GM23248 (cell line): ENCODE measurements at regions not wholly inside any gene's neighbourhood (a gene's known extent, or its start where the extent isn't known, plus 50 kb on each side); places are given as distances from the start of the nearest gene placed in this dataset.
A peak's percentile ranks its signal among the peaks of the same experiment; 100 is the strongest.

Experiments
- DNase-seq: peaks from one replicate; pipeline ENCODE4 v3.0.0-alpha.2; 2015
- H2AFZ ChIP-seq: fragments of 200-600 bp; sonication (generic); 2 replicates; pipeline ENCODE4 v1.6.1; 2016; ENCODE audit warnings: antibody characterized with exemption
- H3F3A ChIP-seq: fragments of 200-600 bp; sonication (generic); 2 replicates; pipeline ENCODE4 v1.6.1; 2016; ENCODE audit warnings: mild to moderate bottlenecking, antibody characterized with exemption, mixed run types; ENCODE audit not compliant: insufficient read depth
- H3K27ac ChIP-seq: fragments of 200-600 bp; sonication (generic); 2 replicates; pipeline ENCODE4 v1.5.1; 2016; ENCODE audit warnings: mild to moderate bottlenecking
- H3K27me3 ChIP-seq: fragments of 200-600 bp; sonication (generic); replicated peaks from 2 replicates; pipeline ENCODE4 v1.6.1; 2016; ENCODE audit warnings: mild to moderate bottlenecking; ENCODE audit not compliant: insufficient read depth
- H3K36me3 ChIP-seq: fragments of 200-600 bp; sonication (generic); 2 replicates; pipeline ENCODE4 v1.6.1; 2016; ENCODE audit warnings: low read depth, mild to moderate bottlenecking
- H3K4me1 ChIP-seq: fragments of 200-600 bp; sonication (generic); 2 replicates; pipeline ENCODE4 v1.6.1; 2016; ENCODE audit warnings: mild to moderate bottlenecking; ENCODE audit not compliant: insufficient read depth
- H3K4me2 ChIP-seq: fragments of 200-600 bp; sonication (generic); one replicate; pipeline ENCODE4 v1.6.1; 2016; ENCODE audit warnings: mild to moderate bottlenecking; ENCODE audit not compliant: unreplicated experiment
- H3K4me3 ChIP-seq: fragments of 200-600 bp; sonication (generic); 2 replicates; pipeline ENCODE4 v1.5.1; 2016; ENCODE audit warnings: mild to moderate bottlenecking
- H3K79me2 ChIP-seq: fragments of 200-600 bp; sonication (generic); 2 replicates; pipeline ENCODE4 v1.6.1; 2016; ENCODE audit warnings: mild to moderate bottlenecking; ENCODE audit not compliant: insufficient read depth
- H3K9ac ChIP-seq: fragments of 200-600 bp; sonication (generic); 2 replicates; pipeline ENCODE4 v1.6.1; 2016; ENCODE audit warnings: mild to moderate bottlenecking
- H3K9me2 ChIP-seq: fragments of 200-600 bp; sonication (generic); 2 replicates; pipeline ENCODE4 v1.6.1; 2016; ENCODE audit warnings: mixed run types, mild to moderate bottlenecking, moderate library complexity; ENCODE audit not compliant: insufficient read depth
- H3K9me3 ChIP-seq: fragments of 200-600 bp; sonication (generic); one replicate; pipeline ENCODE4 v1.6.1; 2017; ENCODE audit warnings: low read depth
- H4K20me1 ChIP-seq: fragments of 200-600 bp; sonication (generic); 2 replicates; pipeline ENCODE4 v1.6.0; 2016; ENCODE audit not compliant: insufficient read depth
- EZH2 ChIP-seq: fragments of 200-600 bp; sonication (generic); IDR thresholded peaks from 2 replicates; pipeline ENCODE4 v1.6.1; 2018; ENCODE audit warnings: antibody characterized with exemption, mild to moderate bottlenecking; ENCODE audit not compliant: insufficient read depth, poor library complexity, severe bottlenecking
- EZH2phosphoT487 ChIP-seq: fragments of 200-600 bp; sonication (generic); IDR thresholded peaks from 2 replicates; pipeline ENCODE4 v1.6.1; 2018; ENCODE audit warnings: antibody characterized with exemption, moderate library complexity, mild to moderate bottlenecking, low read depth; ENCODE audit not compliant: insufficient read depth
- WGBS, 2 experiments: methylation state at CpG; one replicate each; pipeline ENCODE4 v1.1.6; 2015 to 2017; ENCODE audit warnings: low lambda C conversion rate in 2 of 2, low coverage in 1 of 2; ENCODE audit errors: missing lambda C conversion rate in 2 of 2; 5-methylcytosine and 5-hydroxymethylcytosine counted together
- in situ Hi-C: fragments of 300-500 bp; cut with MboI; formaldehyde crosslinking; loops from 2 replicates; pipeline ENCODE4 v1.15.0; 2020

DNA sequence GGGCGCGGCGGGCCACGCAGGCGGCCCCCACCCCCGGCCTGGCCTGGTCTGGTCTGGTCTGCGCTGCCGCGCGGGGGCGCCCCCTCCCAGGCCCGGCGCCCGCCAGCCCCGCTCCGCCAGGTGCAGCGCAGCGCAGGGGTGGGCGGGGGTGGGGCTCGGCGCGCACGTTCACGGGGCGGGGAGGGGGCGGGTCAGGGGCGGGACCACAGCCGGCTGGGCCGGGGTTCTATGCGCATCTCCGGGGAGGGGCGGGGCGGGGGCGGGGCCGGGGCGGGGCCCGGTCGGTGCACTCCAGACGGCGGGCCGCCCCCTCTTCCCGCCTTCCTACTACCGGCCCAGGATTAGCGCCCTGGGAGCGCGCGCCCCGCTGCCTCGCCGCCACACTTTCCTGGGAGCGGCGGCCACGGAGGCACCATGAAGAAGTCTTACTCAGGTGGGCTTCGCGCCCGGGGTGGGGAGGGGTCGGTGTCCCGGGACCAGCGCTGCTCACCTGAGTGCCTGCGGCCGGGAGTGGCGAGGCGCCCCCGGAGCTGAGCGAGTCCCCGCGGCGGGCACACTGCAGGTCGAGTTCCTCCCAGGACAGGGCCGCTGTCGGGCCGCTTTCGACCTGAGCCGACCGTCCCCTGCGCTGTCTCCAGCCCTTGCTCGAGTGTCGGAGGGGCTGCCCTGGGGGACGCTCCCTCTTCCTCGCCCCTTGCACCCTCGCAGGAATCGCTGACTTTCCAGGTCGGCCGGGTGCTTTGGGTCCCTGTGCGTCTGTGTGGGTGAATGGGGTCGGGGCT, 140.5 kb downstream of the SEC14L1 start:
- H3K4me2 ChIP-seq = peak overlapping the region; percentile 90
- 16 to 21% methylated on average over 38 to 50 of the region's 86 CpGs for WGBS, 2 experiments
- peak overlapping the region; percentile 66; the same call in 1 of the 2 replicates for H3K9ac ChIP-seq
- H3F3A ChIP-seq = peaks cover 18% of the 10 kb centered on the region
- TF ChIP-seq EZH2 (no peak), EZH2phosphoT487 (no peak)
- H4K20me1 ChIP-seq = no peaks in the 10 kb centered on the region
- no peaks in the 10 kb centered on the region for H3K9me2 ChIP-seq
- H3K9me3 ChIP-seq = no peaks in the 10 kb centered on the region
- peak; percentile 68 for DNase-seq
- H3K27me3 ChIP-seq = no peaks in the 10 kb centered on the region
- H3K36me3 ChIP-seq = no peaks in the 10 kb centered on the region
- H2AFZ ChIP-seq = no peak overlapping the region; the same call in 1 of the 2 replicates
- in situ Hi-C loops = no loop called here
- H3K79me2 ChIP-seq = no peaks in the 10 kb centered on the region
- H3K4me1 ChIP-seq = peaks cover 17% of the 10 kb centered on the region
- H3K4me3 ChIP-seq = peak overlapping the region; percentile 65
- no peak overlapping the region for H3K27ac ChIP-seq

DNA sequence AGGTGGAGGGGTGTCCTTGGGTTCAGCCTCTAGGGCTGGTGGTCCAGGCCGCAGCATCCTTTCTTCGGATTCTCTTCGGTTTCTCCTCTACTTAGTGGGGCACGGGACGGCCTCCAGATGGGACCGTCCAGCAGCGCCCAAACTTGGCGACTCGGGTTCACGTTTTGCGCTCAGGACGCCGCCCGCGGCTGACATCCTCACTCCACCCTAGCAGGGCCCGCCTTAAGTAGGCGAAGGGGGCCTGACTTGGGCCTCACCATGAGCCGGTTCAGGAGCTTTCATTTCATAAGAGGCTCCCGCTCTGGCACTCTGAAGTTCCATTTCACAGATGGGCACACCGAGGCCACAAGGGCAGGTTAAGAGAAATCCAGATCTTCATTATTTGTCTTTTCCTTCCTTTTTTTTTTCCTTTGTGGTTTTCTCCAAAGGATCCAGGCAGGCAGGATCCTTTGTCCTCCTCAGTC, 141.2 kb downstream of the SEC14L1 start:
- H3K27me3 ChIP-seq = no peaks in the 10 kb centered on the region
- no peak overlapping the region for H2AFZ ChIP-seq
- H3F3A ChIP-seq = peaks cover 20% of the 10 kb centered on the region
- TF ChIP-seq EZH2 (no peak), EZH2phosphoT487 (no peak)
- H3K36me3 ChIP-seq = no peaks in the 10 kb centered on the region
- H3K4me3 ChIP-seq = peak overlapping the region; percentile 58; the same call in 1 of the 2 replicates
- peaks cover 23% of the 10 kb centered on the region for H3K4me1 ChIP-seq
- in situ Hi-C loops = no loop called here
- H3K9me2 ChIP-seq = no peaks in the 10 kb centered on the region
- H3K9me3 ChIP-seq = no peaks in the 10 kb centered on the region
- H4K20me1 ChIP-seq = no peaks in the 10 kb centered on the region
- H3K79me2 ChIP-seq = no peaks in the 10 kb centered on the region
- H3K27ac ChIP-seq = no peak overlapping the region
- 91 to 94% methylated on average over 20 of the region's 20 CpGs for WGBS, 2 experiments
- no peak overlapping the region for H3K4me2 ChIP-seq
- H3K9ac ChIP-seq = no peak overlapping the region
- no peak for DNase-seq

DNA sequence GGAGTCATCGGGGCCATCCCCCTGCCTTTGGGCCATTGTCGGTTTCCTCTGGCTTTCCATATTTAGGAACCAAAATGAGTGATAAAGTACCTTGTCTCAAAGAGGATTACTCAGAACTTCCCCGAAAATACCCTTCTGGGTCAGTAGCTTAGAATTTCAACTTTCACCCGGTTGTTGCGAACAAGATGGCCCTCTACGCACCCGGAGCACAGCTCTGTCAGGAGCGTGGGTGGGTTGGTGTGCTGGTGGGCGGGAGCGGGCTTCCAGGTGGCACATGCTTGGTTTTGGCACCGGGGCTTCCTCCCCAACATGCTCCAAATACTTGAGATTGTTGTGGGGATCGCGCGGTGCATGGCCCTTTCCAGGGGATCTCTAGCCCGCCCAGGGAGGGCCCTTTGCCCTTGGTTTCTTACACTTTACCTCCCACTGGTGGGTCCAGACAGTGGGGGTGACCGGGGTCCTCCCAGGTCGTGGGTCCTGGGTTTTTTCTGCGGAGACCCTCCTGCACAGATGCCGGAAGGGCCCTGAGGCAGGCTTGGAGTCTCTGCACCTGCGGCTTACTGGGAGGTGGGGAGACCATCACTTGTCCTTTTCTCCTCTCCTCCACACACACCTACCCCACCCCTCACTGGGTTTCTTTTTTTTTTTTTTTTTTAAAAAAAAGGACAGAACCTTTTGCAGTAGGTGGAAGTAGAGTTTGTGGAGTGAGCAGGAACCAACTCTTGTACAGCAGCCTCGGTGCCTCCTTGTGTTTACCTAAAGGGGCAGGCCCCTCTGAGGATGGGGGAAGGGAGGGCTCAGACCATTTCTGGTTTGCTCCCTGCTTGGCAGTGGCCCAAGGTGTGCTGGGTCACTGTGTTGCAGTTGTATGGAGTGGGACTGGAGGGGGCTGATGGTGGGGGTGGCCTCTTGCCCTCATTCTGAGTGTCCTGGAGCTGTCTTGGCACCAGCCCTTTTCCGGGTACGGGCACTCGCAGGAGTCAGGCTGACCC, 142.1 kb downstream of the SEC14L1 start:
- Histone ChIP-seq H3K9me2 (no peaks in the 10 kb centered on the region), H3K9me3 (no peaks in the 10 kb centered on the region), H3F3A (peaks cover 27% of the 10 kb centered on the region), H3K4me1 (peaks cover 32% of the 10 kb centered on the region), H3K27ac (no peak overlapping the region), H3K4me2 (no peak overlapping the region), H4K20me1 (no peaks in the 10 kb centered on the region), H3K36me3 (no peaks in the 10 kb centered on the region), H3K9ac (no peak overlapping the region), H3K27me3 (no peaks in the 10 kb centered on the region), H3K4me3 (no peak overlapping the region), H3K79me2 (no peaks in the 10 kb centered on the region), H2AFZ (no peak overlapping the region)
- in situ Hi-C loops = no loop called here
- 82 to 86% methylated on average over 22 to 24 of the region's 24 CpGs for WGBS, 2 experiments
- TF ChIP-seq EZH2 (no peak), EZH2phosphoT487 (no peak)
- DNase-seq = peak; percentile 22

DNA sequence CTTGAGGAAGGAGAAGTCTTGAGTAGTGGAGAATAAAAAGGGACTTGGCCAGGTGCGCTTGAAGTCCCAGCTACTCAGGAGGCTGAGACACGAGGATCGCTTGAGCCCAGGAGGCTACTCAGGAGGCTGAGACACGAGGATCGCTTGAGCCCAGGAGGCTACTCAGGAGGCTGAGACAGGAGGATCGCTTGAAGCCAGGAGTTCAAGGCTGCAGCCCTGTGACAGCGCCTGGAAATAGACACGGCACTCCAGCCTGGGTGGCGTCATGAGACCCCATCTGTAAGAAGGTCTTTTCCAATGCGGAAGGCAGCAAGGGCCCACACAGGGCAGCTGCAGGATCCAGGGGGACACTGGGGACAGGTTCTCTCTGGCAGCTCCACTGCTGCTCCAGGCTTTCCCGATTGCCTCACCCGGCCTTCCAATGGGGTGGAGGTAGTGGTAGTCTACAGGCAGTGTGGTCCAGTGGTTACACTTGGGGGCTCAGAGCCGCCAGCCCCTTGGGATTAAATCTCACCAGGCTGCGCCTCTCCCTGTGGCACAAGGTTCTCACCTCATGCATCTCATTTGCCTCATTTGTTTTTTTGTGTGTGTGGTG, 143.4 kb downstream of the SEC14L1 start:
- Histone ChIP-seq H3K79me2 (peaks cover 8% of the 10 kb centered on the region; the same call in 1 of the 2 replicates), H3K4me2 (no peak overlapping the region), H3K4me1 (peaks cover 45% of the 10 kb centered on the region), H3F3A (peaks cover 27% of the 10 kb centered on the region), H3K27ac (peak overlapping the region; percentile 95; the same call in 1 of the 2 replicates), H3K36me3 (no peaks in the 10 kb centered on the region), H3K9me2 (no peaks in the 10 kb centered on the region), H2AFZ (no peak overlapping the region), H3K27me3 (no peaks in the 10 kb centered on the region), H3K9ac (no peak overlapping the region), H3K4me3 (no peak overlapping the region), H3K9me3 (no peaks in the 10 kb centered on the region), H4K20me1 (no peaks in the 10 kb centered on the region)
- TF ChIP-seq EZH2phosphoT487 (no peak), EZH2 (no peak)
- 89 to 92% methylated on average over 14 of the region's 14 CpGs for WGBS, 2 experiments
- in situ Hi-C loops = no loop called here
- DNase-seq = no peak
